Hepatocyte (in vitro differentiated cells): ENCODE measurements at regions not wholly inside any gene's neighbourhood (a gene's known extent, or its start where the extent isn't known, plus 50 kb on each side); places are given as distances from the start of the nearest gene placed in this dataset.

Experiments
- EZH2 ChIP-seq: fragments of 200-600 bp; sonication (generic); IDR thresholded peaks from 2 replicates; pipeline ENCODE4 v1.6.1; 2016; ENCODE audit warnings: antibody characterized with exemption, mild to moderate bottlenecking, borderline replicate concordance
- EZH2phosphoT487 ChIP-seq: fragments of 200-600 bp; sonication (generic); IDR thresholded peaks from one replicate; pipeline ENCODE4 v1.6.1; 2018; ENCODE audit warnings: antibody characterized with exemption, mild to moderate bottlenecking, low read depth, moderate library complexity; ENCODE audit not compliant: unreplicated experiment, severe bottlenecking
- TF ChIP-seq, protein P1 (sequence below): fragments of 200-600 bp; sonication (generic); IDR thresholded peaks from 2 replicates; pipeline ENCODE4 v1.5.1; 2016; ENCODE audit warnings: antibody characterized with exemption, mild to moderate bottlenecking; ENCODE audit not compliant: poor library complexity

DNA sequence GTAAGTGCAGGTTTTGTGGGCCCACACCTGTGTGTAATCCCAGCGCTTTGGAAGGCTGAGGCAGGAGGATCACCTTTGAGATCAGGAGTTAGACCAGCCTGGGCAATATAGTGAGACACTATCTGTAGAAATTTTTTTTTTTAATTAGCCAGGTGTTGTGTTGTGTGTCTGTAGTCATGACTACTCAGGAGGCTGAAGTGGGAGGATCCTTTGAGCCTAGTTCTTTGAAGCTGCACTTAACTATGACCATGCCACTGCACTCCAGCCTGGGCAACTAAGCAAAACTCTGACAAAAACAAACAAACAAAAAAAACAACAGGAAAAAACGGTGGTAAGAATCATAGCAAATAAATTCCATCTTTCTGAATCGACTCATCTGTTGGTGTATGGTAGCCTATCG is 268.6 kb upstream of the PDGFD start:
- TF ChIP-seq, protein P1, sequence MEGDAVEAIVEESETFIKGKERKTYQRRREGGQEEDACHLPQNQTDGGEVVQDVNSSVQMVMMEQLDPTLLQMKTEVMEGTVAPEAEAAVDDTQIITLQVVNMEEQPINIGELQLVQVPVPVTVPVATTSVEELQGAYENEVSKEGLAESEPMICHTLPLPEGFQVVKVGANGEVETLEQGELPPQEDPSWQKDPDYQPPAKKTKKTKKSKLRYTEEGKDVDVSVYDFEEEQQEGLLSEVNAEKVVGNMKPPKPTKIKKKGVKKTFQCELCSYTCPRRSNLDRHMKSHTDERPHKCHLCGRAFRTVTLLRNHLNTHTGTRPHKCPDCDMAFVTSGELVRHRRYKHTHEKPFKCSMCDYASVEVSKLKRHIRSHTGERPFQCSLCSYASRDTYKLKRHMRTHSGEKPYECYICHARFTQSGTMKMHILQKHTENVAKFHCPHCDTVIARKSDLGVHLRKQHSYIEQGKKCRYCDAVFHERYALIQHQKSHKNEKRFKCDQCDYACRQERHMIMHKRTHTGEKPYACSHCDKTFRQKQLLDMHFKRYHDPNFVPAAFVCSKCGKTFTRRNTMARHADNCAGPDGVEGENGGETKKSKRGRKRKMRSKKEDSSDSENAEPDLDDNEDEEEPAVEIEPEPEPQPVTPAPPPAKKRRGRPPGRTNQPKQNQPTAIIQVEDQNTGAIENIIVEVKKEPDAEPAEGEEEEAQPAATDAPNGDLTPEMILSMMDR, result no peak
- no peak for TF ChIP-seq EZH2
- TF ChIP-seq EZH2phosphoT487, result no peak
